ENCODE measurements at regions not wholly inside any gene's neighbourhood (a gene's known extent, or its start where the extent isn't known, plus 50 kb on each side); places are given as distances from the start of the nearest gene placed in this dataset.

- TF ChIP-seq CTCF (IDR thresholded peaks at IDR 0.05; ENCODE audit: low read depth, low read length): no peak
- no peak for TF ChIP-seq EZH2phosphoT487 (IDR thresholded peaks at IDR 0.05; ENCODE audit: low read depth)
Measured at GRCh38 chr11:26076233-26076990, 255.5 kb upstream of the ANO3 start.
